Activated naive CD8-positive, alpha-beta T cell treated with anti-CD3 and anti-CD28 coated beads, Interleukin-2, amount 10 ng/mL, durations not matched to agents 7 days and 5 days (primary cell): ENCODE measurements at regions not wholly inside any gene's neighbourhood (a gene's known extent, or its start where the extent isn't known, plus 50 kb on each side); places are given as distances from the start of the nearest gene placed in this dataset.

Experiments used
- ATAC-seq: fragments of 150-1000 bp; cut with Tn5 transposase; one replicate; pipeline ENCODE4 v1.10.0; 2021; ENCODE audit warnings: low read depth, moderate library complexity
- POLR2A ChIA-PET: fragments of 350-600 bp; sonication (Branson Sonifier 250); formaldehyde crosslinking; loops from one replicate; lab custom pipeline; 2021; ENCODE audit warnings: antibody characterized with exemption; lab: Charles Lee
- DNase-seq: peaks from one replicate; pipeline ENCODE4 v3.0.0; 2021
- H3K27ac Mint-ChIP-seq: one replicate; pipeline ENCODE4 v1.8.0; 2022; ENCODE audit warnings: mild to moderate bottlenecking, mixed read lengths
- H3K27me3 Mint-ChIP-seq: one replicate; pipeline ENCODE4 v1.8.0; 2022; ENCODE audit warnings: mild to moderate bottlenecking, moderate library complexity, mixed read lengths
- H3K36me3 Mint-ChIP-seq: one replicate; pipeline ENCODE4 v1.8.0; 2021; ENCODE audit warnings: mild to moderate bottlenecking, mixed read lengths
- H3K4me1 Mint-ChIP-seq: one replicate; pipeline ENCODE4 v1.8.0; 2021; ENCODE audit warnings: mixed read lengths
- H3K4me3 Mint-ChIP-seq: one replicate; pipeline ENCODE4 v1.8.0; 2022; ENCODE audit warnings: mild to moderate bottlenecking, moderate library complexity, mixed read lengths
- H3K9me3 Mint-ChIP-seq: one replicate; pipeline ENCODE4 v1.8.0; 2021; ENCODE audit warnings: mixed read lengths

- Mint-ChIP-seq H3K36me3 (peaks cover 1% of the 10 kb centered on the region), H3K27me3 (no peaks in the 10 kb centered on the region), H3K27ac (no peak overlapping the region), H3K4me1 (no peaks in the 10 kb centered on the region), H3K4me3 (no peak overlapping the region), H3K9me3 (peaks cover 1% of the 10 kb centered on the region)
- DNase-seq = no peak
- POLR2A ChIA-PET = no interaction called here
- no peak for ATAC-seq
Measured at GRCh38 chrX:51437521-51437920, 58.9 kb downstream of the NUDT11 start.

- Mint-ChIP-seq H3K36me3 (no peaks in the 10 kb centered on the region), H3K27me3 (no peaks in the 10 kb centered on the region), H3K4me1 (no peaks in the 10 kb centered on the region), H3K9me3 (no peaks in the 10 kb centered on the region), H3K4me3 (no peak overlapping the region), H3K27ac (no peak overlapping the region)
- ATAC-seq = no peak
- DNase-seq = no peak
- POLR2A ChIA-PET = no interaction called here
Measured at GRCh38 chrX:51435101-51435500, 61.3 kb downstream of the NUDT11 start.

- H3K4me3 Mint-ChIP-seq = no peak overlapping the region
- no peaks in the 10 kb centered on the region for H3K27me3 Mint-ChIP-seq
- no peaks in the 10 kb centered on the region for H3K4me1 Mint-ChIP-seq
- POLR2A ChIA-PET = no interaction called here
- no peak for ATAC-seq
- H3K27ac Mint-ChIP-seq = no peak overlapping the region
- H3K36me3 Mint-ChIP-seq = no peaks in the 10 kb centered on the region
- no peak for DNase-seq
- H3K9me3 Mint-ChIP-seq = no peaks in the 10 kb centered on the region
Measured at GRCh38 chrX:51421972-51422597, 74.3 kb downstream of the NUDT11 start.

GRCh38 chrX:51420610-51421009 lies 75.8 kb downstream of the NUDT11 start:
- DNase-seq (no peak), ATAC-seq (no peak)
- Mint-ChIP-seq H3K36me3 (no peaks in the 10 kb centered on the region), H3K27ac (no peak overlapping the region), H3K4me3 (no peak overlapping the region), H3K4me1 (no peaks in the 10 kb centered on the region), H3K27me3 (no peaks in the 10 kb centered on the region), H3K9me3 (no peaks in the 10 kb centered on the region)
- POLR2A ChIA-PET = no interaction called here

GRCh38 chrX:51408462-51408861 lies 75.8 kb downstream of the NUDT10 start:
- DNase-seq = no peak
- ATAC-seq = no peak
- Mint-ChIP-seq H3K27me3 (peaks cover 2% of the 10 kb centered on the region), H3K27ac (no peak overlapping the region), H3K9me3 (no peaks in the 10 kb centered on the region), H3K4me3 (no peak overlapping the region), H3K36me3 (no peaks in the 10 kb centered on the region), H3K4me1 (no peaks in the 10 kb centered on the region)
- POLR2A ChIA-PET = no interaction called here

- Mint-ChIP-seq H3K4me3 (no peak overlapping the region), H3K27ac (no peak overlapping the region), H3K9me3 (no peaks in the 10 kb centered on the region), H3K36me3 (no peaks in the 10 kb centered on the region), H3K27me3 (peaks cover 2% of the 10 kb centered on the region), H3K4me1 (no peaks in the 10 kb centered on the region)
- POLR2A ChIA-PET = no interaction called here
- ATAC-seq (no peak), DNase-seq (no peak)
Measured at GRCh38 chrX:51407520-51408409, 75.1 kb downstream of the NUDT10 start.

GRCh38 chrX:51406688-51407519 lies 74.3 kb downstream of the NUDT10 start:
- no peak for DNase-seq

GRCh38 chrX:51404445-51404844 lies 71.8 kb downstream of the NUDT10 start:
- no peaks in the 10 kb centered on the region for H3K9me3 Mint-ChIP-seq
- H3K27me3 Mint-ChIP-seq = peaks cover 2% of the 10 kb centered on the region
- H3K4me1 Mint-ChIP-seq = peaks cover 3% of the 10 kb centered on the region
- no peaks in the 10 kb centered on the region for H3K36me3 Mint-ChIP-seq
- DNase-seq (no peak), ATAC-seq (no peak)
- POLR2A ChIA-PET = no interaction called here
- H3K27ac Mint-ChIP-seq = no peak overlapping the region
- no peak overlapping the region for H3K4me3 Mint-ChIP-seq

More at GRCh38 chrX:51406688-51407519, 74.3 kb downstream of the NUDT10 start:
- Mint-ChIP-seq H3K4me3 (no peak overlapping the region), H3K27me3 (peaks cover 2% of the 10 kb centered on the region), H3K36me3 (no peaks in the 10 kb centered on the region), H3K27ac (no peak overlapping the region), H3K9me3 (no peaks in the 10 kb centered on the region), H3K4me1 (no peaks in the 10 kb centered on the region)
- POLR2A ChIA-PET = no interaction called here
- ATAC-seq = no peak

- no peaks in the 10 kb centered on the region for H3K27me3 Mint-ChIP-seq
- H3K4me1 Mint-ChIP-seq = peaks cover 12% of the 10 kb centered on the region
- peaks cover 7% of the 10 kb centered on the region for H3K9me3 Mint-ChIP-seq
- peak overlapping the region; percentile 90 for H3K4me3 Mint-ChIP-seq
- DNase-seq = peak; percentile 63
- peaks cover 11% of the 10 kb centered on the region for H3K36me3 Mint-ChIP-seq
- peak overlapping the region; percentile 92 for H3K27ac Mint-ChIP-seq
- ATAC-seq = peak; percentile 88
- POLR2A ChIA-PET = no interaction called here
Measured at GRCh38 chrX:51395810-51396728, 63.4 kb downstream of the NUDT10 start.

GRCh38 chrX:51395480-51395809 lies 62.8 kb downstream of the NUDT10 start:
- H3K4me3 Mint-ChIP-seq = peak overlapping the region; percentile 90
- peaks cover 9% of the 10 kb centered on the region for H3K9me3 Mint-ChIP-seq
- peaks cover 12% of the 10 kb centered on the region for H3K4me1 Mint-ChIP-seq
- peaks cover 11% of the 10 kb centered on the region for H3K36me3 Mint-ChIP-seq
- DNase-seq (no peak), ATAC-seq (peak; percentile 8)
- H3K27me3 Mint-ChIP-seq = no peaks in the 10 kb centered on the region
- H3K27ac Mint-ChIP-seq = peak overlapping the region; percentile 92
- POLR2A ChIA-PET = no interaction called here
